ENCODE measurements at regions not wholly inside any gene's neighbourhood (a gene's known extent, or its start where the extent isn't known, plus 50 kb on each side); places are given as distances from the start of the nearest gene placed in this dataset.
"Not testable (repeated sequence)": the region's sequence is repeated elsewhere in the genome, so short reads cannot be mapped to it uniquely, and the experiment has no call there.

DNA sequence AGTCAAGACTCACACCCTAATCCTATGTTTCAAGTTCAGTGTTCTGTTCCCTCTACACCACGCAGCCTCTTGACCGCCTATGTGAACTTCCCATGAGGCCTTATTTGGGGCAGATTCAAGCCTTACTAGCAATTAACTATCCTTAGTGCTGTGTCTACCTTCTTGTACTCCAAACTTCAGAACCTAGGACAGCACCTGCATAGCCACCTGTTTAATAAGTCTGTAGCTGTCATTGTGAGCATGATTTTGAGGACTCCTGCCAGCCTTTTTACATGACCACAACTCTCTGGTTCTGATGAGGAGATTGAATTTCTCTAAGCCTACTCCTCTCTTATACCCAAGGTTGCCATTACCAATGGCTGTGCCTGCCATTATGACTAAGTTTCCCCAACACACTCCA, 50.8 kb upstream of the PCSK1 start:
- DNase-seq, result peak; percentile 45

- DNase-seq, result peak; percentile 8
Observed at GRCh38 chr5:96487859-96488258, 54.8 kb upstream of the PCSK1 start.

GRCh38 chr5:96489532-96489931, 56.5 kb upstream of the PCSK1 start:
- no peak for DNase-seq

DNA sequence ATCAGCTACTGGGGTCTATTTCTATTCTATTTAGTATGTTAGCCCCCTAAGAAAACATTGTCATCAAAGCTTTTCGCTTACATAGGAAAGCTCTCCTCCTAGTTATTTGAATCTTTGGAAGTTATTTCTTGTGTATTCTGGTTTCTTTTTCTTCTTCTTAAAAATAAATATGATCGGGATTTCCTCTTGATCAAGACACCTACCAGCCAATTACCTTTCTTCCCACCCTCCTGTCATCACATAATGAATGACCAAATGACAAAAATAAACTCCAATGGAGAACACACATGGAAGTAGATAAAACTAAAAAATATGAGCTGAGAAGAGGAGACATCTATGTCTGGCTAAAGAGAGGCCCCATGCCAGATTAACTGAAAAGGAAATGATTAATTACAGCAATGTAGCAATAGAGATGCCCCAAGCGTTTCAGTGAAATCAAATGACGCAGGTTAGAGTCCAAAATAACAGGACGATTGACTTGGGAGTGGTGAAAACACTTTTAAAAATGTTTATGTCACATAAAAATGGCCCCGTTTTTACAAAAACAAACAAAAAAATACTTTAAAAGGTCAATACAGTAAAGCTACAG, 59.5 kb upstream of the PCSK1 start:
- no peak for DNase-seq

DNA sequence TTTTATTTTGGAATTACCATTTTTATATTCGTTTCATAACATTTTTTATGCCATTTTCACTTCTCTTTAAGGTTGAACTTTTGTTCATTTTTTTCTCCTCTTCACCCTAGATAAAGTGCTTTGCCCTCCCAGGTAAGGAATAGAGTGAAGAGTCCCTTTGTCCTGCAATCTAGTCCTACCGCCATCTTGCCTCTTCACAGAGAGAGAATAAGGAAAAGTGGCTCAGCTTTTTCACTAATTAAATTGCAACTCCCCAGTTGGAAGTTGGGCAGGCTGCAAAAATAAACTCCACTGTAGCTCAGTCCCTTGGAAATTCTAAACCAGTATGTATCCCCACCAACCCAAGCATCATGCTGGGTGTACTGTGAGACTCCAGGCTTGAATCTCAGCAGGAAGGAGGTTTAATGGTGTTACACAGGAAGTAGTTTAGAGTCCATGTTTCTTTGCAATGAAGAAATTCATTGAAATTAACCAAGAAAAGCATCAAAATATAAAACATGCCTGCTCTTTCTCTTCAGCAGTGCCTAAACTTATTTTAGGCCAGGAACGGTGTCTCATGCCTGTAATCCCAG, 60.3 kb upstream of the PCSK1 start:
- DNase-seq, result no peak

- not testable (repeated sequence) for DNase-seq
Observed at GRCh38 chr5:96495412-96495811, 62.4 kb upstream of the PCSK1 start.

DNA sequence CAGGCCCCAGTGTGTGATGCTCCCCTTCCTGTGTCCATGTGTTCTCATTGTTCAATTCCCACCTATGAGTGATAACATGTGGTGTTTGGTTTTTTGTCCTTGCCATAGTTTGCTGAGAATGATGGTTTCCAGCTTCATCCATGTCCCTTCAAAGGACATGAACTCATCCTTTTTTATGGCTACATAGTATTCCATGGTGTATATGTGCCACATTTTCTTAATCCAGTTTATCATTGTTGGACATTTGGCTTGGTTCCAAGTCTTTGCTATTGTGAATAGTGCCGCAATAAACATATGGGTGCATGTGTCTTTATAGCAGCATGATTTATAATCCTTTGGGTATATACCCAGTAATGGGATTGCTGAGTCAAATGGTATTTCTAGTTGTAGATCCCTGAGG, 64.0 kb upstream of the PCSK1 start:
- not testable (repeated sequence) for DNase-seq

GRCh38 chr5:96499753-96500345, 66.8 kb upstream of the PCSK1 start:
- DNase-seq, result no peak

DNA sequence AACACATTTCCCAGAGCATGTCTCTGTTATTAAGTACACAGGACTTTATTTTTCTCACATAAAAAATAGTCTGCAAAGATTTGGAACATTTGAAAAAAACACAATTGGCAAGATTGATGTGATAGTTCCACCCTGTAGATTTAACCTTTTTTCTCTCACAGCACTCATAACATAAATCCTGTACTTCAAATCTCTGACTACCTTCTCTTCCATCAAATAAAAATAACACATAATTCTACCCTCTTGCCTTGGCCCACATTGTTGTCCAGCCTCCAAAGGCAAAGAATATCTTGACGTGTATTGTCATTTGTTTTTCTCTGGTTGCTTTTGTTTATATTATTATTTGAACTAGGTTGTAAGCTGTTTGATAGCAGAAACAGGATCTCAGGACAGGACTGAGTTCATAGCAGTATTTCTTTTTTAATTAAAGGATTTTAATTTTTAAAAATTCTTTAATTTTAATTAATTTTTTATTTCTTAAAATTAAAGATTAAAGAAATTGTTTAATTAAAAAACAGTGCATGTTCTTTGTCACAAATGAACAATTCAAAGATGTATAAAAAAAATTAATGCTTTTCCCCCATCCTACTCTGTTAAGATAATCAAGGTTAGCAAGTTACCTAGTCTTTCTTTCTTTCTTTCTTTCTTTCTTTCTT, 69.1 kb upstream of the PCSK1 start:
- DNase-seq, result no peak

- DNase-seq, result no peak
Observed at GRCh38 chr5:96503501-96504236, 70.6 kb upstream of the PCSK1 start.

GRCh38 chr5:96506376-96506775, 73.3 kb upstream of the PCSK1 start:
- DNase-seq, result peak; percentile 20

GRCh38 chr5:96506866-96507527, 73.9 kb upstream of the PCSK1 start:
- no peak for DNase-seq

GRCh38 chr5:96509316-96509715, 76.3 kb upstream of the PCSK1 start:
- peak; percentile 31 for DNase-seq

DNA sequence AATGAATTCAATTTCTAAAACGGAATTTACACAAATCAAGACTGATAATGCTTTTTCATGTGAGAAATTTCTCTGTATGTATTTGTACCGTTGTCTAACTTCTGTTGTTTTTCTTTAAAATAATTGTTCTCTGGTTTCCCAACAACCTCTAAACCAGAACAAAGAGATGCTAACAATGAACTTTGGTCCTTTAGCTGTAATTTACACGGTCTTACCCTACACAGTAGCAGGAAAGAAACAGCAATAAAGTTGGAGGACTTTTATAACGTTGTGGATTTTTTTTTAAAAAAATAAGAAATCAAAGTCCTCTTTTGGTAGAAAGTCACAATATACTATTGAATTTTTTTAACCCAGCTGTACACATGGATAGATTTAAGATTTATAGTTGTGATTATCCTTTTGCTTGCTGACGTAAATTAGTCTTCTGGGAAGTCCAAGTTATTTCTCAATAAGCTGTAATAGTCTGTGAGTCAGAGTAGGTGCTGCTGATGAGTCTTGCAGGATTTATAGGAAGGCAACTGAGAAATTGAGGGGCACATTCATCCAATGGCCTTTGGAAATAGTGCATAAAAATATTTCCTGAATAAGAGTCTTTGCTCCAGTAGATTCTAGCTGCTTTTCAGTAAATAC, 76.8 kb upstream of the PCSK1 start:
- peak; percentile 97 for DNase-seq

DNA sequence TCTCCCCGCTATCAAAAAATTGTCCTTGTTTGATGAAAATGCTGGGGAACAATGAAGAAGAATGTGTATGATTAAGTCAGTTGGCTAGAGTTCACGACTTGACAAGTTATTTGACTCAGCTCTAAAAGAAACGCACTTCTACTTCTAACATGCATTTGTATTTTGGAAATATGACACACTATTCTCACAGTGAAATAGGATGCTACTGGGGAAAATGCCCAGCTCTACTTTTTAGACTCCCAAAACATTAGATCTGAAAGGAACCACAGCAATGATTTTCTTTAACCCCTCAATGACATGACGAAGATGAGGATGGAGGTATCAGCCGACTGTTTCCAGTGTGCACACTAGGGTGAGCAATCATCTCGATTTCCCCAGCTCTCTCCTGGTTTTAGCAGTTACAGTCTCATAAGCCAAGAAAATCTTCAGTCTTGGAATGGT, 83.6 kb upstream of the PCSK1 start:
- peak; percentile 49 for DNase-seq

GRCh38 chr5:96517295-96517694, 84.2 kb upstream of the PCSK1 start:
- DNase-seq, result peak; percentile 19

- no peak for DNase-seq
Observed at GRCh38 chr5:96520345-96520744, 87.3 kb upstream of the PCSK1 start.

GRCh38 chr5:96522635-96523355, 89.7 kb upstream of the PCSK1 start:
- DNase-seq, result no peak

GRCh38 chr5:96527768-96528661, 95.0 kb upstream of the PCSK1 start:
- DNase-seq, result no peak

GRCh38 chr5:96528826-96529474, 95.9 kb upstream of the PCSK1 start:
- no peak for DNase-seq
